ENCODE measurements at regions not wholly inside any gene's neighbourhood (a gene's known extent, or its start where the extent isn't known, plus 50 kb on each side); places are given as distances from the start of the nearest gene placed in this dataset.
"Not testable (repeated sequence)": the region's sequence is repeated elsewhere in the genome, so short reads cannot be mapped to it uniquely, and the experiment has no call there.

- TF ChIP-seq, protein P1, sequence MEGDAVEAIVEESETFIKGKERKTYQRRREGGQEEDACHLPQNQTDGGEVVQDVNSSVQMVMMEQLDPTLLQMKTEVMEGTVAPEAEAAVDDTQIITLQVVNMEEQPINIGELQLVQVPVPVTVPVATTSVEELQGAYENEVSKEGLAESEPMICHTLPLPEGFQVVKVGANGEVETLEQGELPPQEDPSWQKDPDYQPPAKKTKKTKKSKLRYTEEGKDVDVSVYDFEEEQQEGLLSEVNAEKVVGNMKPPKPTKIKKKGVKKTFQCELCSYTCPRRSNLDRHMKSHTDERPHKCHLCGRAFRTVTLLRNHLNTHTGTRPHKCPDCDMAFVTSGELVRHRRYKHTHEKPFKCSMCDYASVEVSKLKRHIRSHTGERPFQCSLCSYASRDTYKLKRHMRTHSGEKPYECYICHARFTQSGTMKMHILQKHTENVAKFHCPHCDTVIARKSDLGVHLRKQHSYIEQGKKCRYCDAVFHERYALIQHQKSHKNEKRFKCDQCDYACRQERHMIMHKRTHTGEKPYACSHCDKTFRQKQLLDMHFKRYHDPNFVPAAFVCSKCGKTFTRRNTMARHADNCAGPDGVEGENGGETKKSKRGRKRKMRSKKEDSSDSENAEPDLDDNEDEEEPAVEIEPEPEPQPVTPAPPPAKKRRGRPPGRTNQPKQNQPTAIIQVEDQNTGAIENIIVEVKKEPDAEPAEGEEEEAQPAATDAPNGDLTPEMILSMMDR (conservative IDR thresholded peaks at IDR 0.05; ENCODE audit: low read depth, low read length), result not testable (repeated sequence)
- not testable (repeated sequence) for TF ChIP-seq EZH2 (IDR thresholded peaks at IDR 0.05; ENCODE audit: low read length, unreplicated experiment)
These were observed 295.7 kb downstream of the GOLGA6L6 start for GRCh38 chr15:20245856-20246255.
